ENCODE measurements at regions not wholly inside any gene's neighbourhood (a gene's known extent, or its start where the extent isn't known, plus 50 kb on each side); places are given as distances from the start of the nearest gene placed in this dataset.

DNA sequence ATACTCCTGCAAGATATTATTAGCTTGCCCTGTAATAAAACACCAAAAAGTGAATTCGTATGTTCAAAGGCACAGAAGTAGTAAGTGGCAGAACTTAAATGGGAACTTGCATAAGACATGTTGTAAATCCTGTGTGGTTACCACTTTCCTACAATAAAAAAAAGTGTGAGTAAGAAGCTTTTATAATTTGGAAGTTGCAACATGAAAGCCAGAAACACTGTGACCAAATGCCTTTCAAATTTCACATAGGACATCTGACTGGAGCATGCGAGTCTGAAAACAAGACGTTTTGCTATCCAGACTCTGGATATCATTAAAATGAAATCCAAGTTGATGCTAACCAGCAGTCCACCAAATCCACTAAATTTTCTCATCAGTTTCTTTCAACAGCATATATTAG is 886.2 kb upstream of the NRXN1 start:
- no peak for TF ChIP-seq TAF1 (IDR thresholded peaks at IDR 0.05; ENCODE audit: borderline replicate concordance, insufficient read depth, low read length)
- no peak for TF ChIP-seq POLR2AphosphoS5 (IDR thresholded peaks at IDR 0.05; ENCODE audit: low read depth, low read length)
- TF ChIP-seq, protein P1, sequence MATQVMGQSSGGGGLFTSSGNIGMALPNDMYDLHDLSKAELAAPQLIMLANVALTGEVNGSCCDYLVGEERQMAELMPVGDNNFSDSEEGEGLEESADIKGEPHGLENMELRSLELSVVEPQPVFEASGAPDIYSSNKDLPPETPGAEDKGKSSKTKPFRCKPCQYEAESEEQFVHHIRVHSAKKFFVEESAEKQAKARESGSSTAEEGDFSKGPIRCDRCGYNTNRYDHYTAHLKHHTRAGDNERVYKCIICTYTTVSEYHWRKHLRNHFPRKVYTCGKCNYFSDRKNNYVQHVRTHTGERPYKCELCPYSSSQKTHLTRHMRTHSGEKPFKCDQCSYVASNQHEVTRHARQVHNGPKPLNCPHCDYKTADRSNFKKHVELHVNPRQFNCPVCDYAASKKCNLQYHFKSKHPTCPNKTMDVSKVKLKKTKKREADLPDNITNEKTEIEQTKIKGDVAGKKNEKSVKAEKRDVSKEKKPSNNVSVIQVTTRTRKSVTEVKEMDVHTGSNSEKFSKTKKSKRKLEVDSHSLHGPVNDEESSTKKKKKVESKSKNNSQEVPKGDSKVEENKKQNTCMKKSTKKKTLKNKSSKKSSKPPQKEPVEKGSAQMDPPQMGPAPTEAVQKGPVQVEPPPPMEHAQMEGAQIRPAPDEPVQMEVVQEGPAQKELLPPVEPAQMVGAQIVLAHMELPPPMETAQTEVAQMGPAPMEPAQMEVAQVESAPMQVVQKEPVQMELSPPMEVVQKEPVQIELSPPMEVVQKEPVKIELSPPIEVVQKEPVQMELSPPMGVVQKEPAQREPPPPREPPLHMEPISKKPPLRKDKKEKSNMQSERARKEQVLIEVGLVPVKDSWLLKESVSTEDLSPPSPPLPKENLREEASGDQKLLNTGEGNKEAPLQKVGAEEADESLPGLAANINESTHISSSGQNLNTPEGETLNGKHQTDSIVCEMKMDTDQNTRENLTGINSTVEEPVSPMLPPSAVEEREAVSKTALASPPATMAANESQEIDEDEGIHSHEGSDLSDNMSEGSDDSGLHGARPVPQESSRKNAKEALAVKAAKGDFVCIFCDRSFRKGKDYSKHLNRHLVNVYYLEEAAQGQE (IDR thresholded peaks at IDR 0.05; ENCODE audit: insufficient read depth in 1 of 2, low read depth in 2 of 2, low read length in 2 of 2): no peak
- TF ChIP-seq SIN3A (IDR thresholded peaks at IDR 0.05; ENCODE audit: borderline replicate concordance, insufficient read depth, low read length): no peak

Data from PFSK-1 (cell line).